ENCODE measurements at regions not wholly inside any gene's neighbourhood (a gene's known extent, or its start where the extent isn't known, plus 50 kb on each side); places are given as distances from the start of the nearest gene placed in this dataset.

- Mint-ChIP-seq H3K27ac (no peak overlapping the region), H3K9me3 (ENCODE audit: insufficient read depth) (no peaks in the 10 kb centered on the region), H3K4me3 (no peak overlapping the region), H3K27me3 (no peaks in the 10 kb centered on the region), H3K4me1 (peaks cover 25% of the 10 kb centered on the region)
- CTCF ChIA-PET, result no interaction called here
- H3K4me1 ChIP-seq (ENCODE audit: control insufficient read depth in 2 of 2, insufficient read depth in 2 of 2, low read length in 2 of 2), result peaks cover 28 to 29% of the 10 kb centered on the region in 2 donors
- H3K4me2 ChIP-seq (replicated peaks; ENCODE audit: low read depth, low read length, poor library complexity, severe bottlenecking), result no peak overlapping the region
- H3K4me3 ChIP-seq (ENCODE audit: control extremely low read depth in 1 of 5, extremely low read depth in 1 of 5, insufficient read depth in 1 of 5, low read depth in 2 of 5, low read length in 4 of 5), result no peak overlapping the region
- ATAC-seq (ENCODE audit: low read depth), result no peak
- H3K27ac ChIP-seq (ENCODE audit: low read length in 2 of 2), result no peak overlapping the region
- DNase-seq, result no peak
- no peaks in the 10 kb centered on the region for H3K36me3 ChIP-seq (replicated peaks in 1 of 2; ENCODE audit: control extremely low read depth in 1 of 2, control insufficient read depth in 1 of 2, extremely low read depth in 1 of 2, insufficient read depth in 2 of 2, low read length in 1 of 2)
- H2AFZ ChIP-seq (ENCODE audit: insufficient read depth, low read depth, low read length, poor library complexity, severe bottlenecking), result no peak overlapping the region
- intact Hi-C loops (cut with micrococcal nuclease), result no loop called here
- POLR2A ChIA-PET, result no interaction called here
- WGBS (ENCODE audit: insufficient coverage), result 100% methylated on average over 3 of the region's 7 CpGs
- H3K79me2 ChIP-seq (ENCODE audit: control insufficient read depth, insufficient read depth, low read length), result no peaks in the 10 kb centered on the region
- H3K27me3 ChIP-seq (replicated peaks in 1 of 4; ENCODE audit: control extremely low read depth in 1 of 4, control insufficient read depth in 3 of 4, insufficient read depth in 4 of 4, low read length in 3 of 4), result no peaks in the 10 kb centered on the region
- TF ChIP-seq EZH2 (IDR thresholded peaks at IDR 0.05; ENCODE audit: borderline replicate concordance, insufficient read depth, low read depth, low read length, poor library complexity, severe bottlenecking) (no peak), CTCF (IDR thresholded peaks at IDR 0.05) (no peak)
- no peaks in the 10 kb centered on the region for H3K9me3 ChIP-seq (ENCODE audit: control extremely low read depth in 1 of 3, control insufficient read depth in 2 of 3, insufficient read depth in 1 of 3, low read length in 2 of 3)
- no peaks in the 10 kb centered on the region for H4K20me1 ChIP-seq (ENCODE audit: control insufficient read depth, insufficient read depth, low read length, poor library complexity, severe bottlenecking)
- H3K9ac ChIP-seq (ENCODE audit: low read length), result no peak overlapping the region
Observed at GRCh38 chr1:104761961-104762570, 1012.4 kb downstream of the AMY1C start.

GRCh38 chr1:104765085-104765484 is 1015.4 kb downstream of the AMY1C start:
- H3K27me3 Mint-ChIP-seq, result no peaks in the 10 kb centered on the region
- H2AFZ ChIP-seq (ENCODE audit: insufficient read depth, low read depth, low read length, poor library complexity, severe bottlenecking), result no peak overlapping the region
- H3K4me1 ChIP-seq (ENCODE audit: control insufficient read depth in 2 of 2, insufficient read depth in 2 of 2, low read length in 2 of 2), result peaks cover 18 to 22% of the 10 kb centered on the region in 2 donors
- ATAC-seq (ENCODE audit: low read depth), result peak; percentile 91
- POLR2A ChIA-PET, result no interaction called here
- peak overlapping the region; percentile 2 for H3K9ac ChIP-seq (ENCODE audit: low read length)
- no peaks in the 10 kb centered on the region for H3K27me3 ChIP-seq (replicated peaks in 1 of 4; ENCODE audit: control extremely low read depth in 1 of 4, control insufficient read depth in 3 of 4, insufficient read depth in 4 of 4, low read length in 3 of 4)
- TF ChIP-seq EZH2 (IDR thresholded peaks at IDR 0.05; ENCODE audit: borderline replicate concordance, insufficient read depth, low read depth, low read length, poor library complexity, severe bottlenecking), result no peak
- TF ChIP-seq CTCF (IDR thresholded peaks at IDR 0.05), result no peak
- CTCF ChIA-PET, result interaction anchor here (1.3 kb wide), 1 partner anchor 15 kb away, joined by 5 read pairs; no protein-coding TSS in a partner anchor
- H4K20me1 ChIP-seq (ENCODE audit: control insufficient read depth, insufficient read depth, low read length, poor library complexity, severe bottlenecking), result no peaks in the 10 kb centered on the region
- H3K9me3 Mint-ChIP-seq (ENCODE audit: insufficient read depth), result no peaks in the 10 kb centered on the region
- H3K4me1 Mint-ChIP-seq, result peaks cover 15% of the 10 kb centered on the region
- H3K27ac Mint-ChIP-seq, result no peak overlapping the region
- H3K4me3 Mint-ChIP-seq, result peak overlapping the region; percentile 11
- H3K4me2 ChIP-seq (replicated peaks; ENCODE audit: low read depth, low read length, poor library complexity, severe bottlenecking), result peak overlapping the region; percentile 3
- intact Hi-C loops (cut with micrococcal nuclease), result no loop called here
- H3K9me3 ChIP-seq (ENCODE audit: control extremely low read depth in 1 of 3, control insufficient read depth in 2 of 3, insufficient read depth in 1 of 3, low read length in 2 of 3), result no peaks in the 10 kb centered on the region
- DNase-seq, result peak; percentile 39
- no CpG with 5 or more reads among the region's 1 CpG for WGBS (ENCODE audit: insufficient coverage)
- no peaks in the 10 kb centered on the region for H3K36me3 ChIP-seq (replicated peaks in 1 of 2; ENCODE audit: control extremely low read depth in 1 of 2, control insufficient read depth in 1 of 2, extremely low read depth in 1 of 2, insufficient read depth in 2 of 2, low read length in 1 of 2)
- H3K27ac ChIP-seq (ENCODE audit: low read length in 2 of 2), result no peak overlapping the region
- no peak overlapping the region for H3K4me3 ChIP-seq (ENCODE audit: control extremely low read depth in 1 of 5, extremely low read depth in 1 of 5, insufficient read depth in 1 of 5, low read depth in 2 of 5, low read length in 4 of 5)
- no peaks in the 10 kb centered on the region for H3K79me2 ChIP-seq (ENCODE audit: control insufficient read depth, insufficient read depth, low read length)
